ENCODE measurements at regions not wholly inside any gene's neighbourhood (a gene's known extent, or its start where the extent isn't known, plus 50 kb on each side); places are given as distances from the start of the nearest gene placed in this dataset.

DNA sequence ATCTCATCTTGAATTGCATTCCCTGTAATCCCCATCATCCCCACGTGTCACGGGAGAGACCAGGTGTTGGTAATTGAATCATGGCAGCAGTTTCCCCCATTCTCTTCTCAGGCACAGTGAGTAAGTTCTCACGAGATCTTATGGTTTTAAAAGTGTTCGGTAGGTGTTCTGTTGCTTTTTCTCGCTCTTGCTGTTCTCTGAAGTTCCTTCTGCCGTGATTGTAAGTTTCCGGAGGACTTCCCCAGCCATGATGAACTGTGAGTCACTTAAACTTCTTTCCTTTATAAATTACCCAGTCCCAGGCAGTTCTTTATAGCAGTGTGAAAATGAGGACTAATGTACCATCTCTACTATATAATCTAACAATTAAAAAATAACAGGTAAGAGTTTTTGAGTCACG lies 409.9 kb upstream of the NRXN1 start:
- TF ChIP-seq CTCF (IDR thresholded peaks at IDR 0.05): no peak
- no peak for TF ChIP-seq POLR2A (IDR thresholded peaks at IDR 0.05)

Data from Peyer's patch (tissue), 4 donors.